MM.1S (cell line): ENCODE measurements at regions not wholly inside any gene's neighbourhood (a gene's known extent, or its start where the extent isn't known, plus 50 kb on each side); places are given as distances from the start of the nearest gene placed in this dataset.

Experiments
- DNase-seq: peaks from one replicate; pipeline ENCODE4 v3.0.0-alpha.2; 2015
- H2AFZ ChIP-seq: fragments of 300-600 bp; sonication (generic); 2 replicates; pipeline ENCODE4 v1.6.0; 2016; ENCODE audit warnings: antibody characterized with exemption, low read length
- H3F3A ChIP-seq: fragments of 300-600 bp; sonication (generic); 2 replicates; pipeline ENCODE4 v1.6.1; 2016; ENCODE audit warnings: mild to moderate bottlenecking, antibody characterized with exemption, low read length, moderate library complexity, mixed read lengths; ENCODE audit not compliant: insufficient read depth
- H3K27ac ChIP-seq: fragments of 300-600 bp; sonication (generic); 2 replicates; pipeline ENCODE4 v1.5.1; 2016; ENCODE audit warnings: mild to moderate bottlenecking, low read length
- H3K27me3 ChIP-seq: fragments of 300-600 bp; sonication (generic); replicated peaks from 2 replicates; pipeline ENCODE4 v1.6.0; 2016; ENCODE audit warnings: low read length; ENCODE audit not compliant: insufficient read depth
- H3K36me3 ChIP-seq: fragments of 300-600 bp; sonication (generic); replicated peaks from 2 replicates; pipeline ENCODE4 v1.6.1; 2016; ENCODE audit warnings: mild to moderate bottlenecking, low read length, mixed read lengths; ENCODE audit not compliant: insufficient read depth
- H3K4me1 ChIP-seq: fragments of 300-600 bp; sonication (generic); 2 replicates; pipeline ENCODE4 v1.6.1; 2016; ENCODE audit warnings: low read length, mixed read lengths
- H3K4me2 ChIP-seq: fragments of 300-600 bp; sonication (generic); 2 replicates; pipeline ENCODE4 v1.6.0; 2016; ENCODE audit warnings: low read depth, low read length
- H3K4me3 ChIP-seq: fragments of 300-600 bp; sonication (generic); 2 replicates; pipeline ENCODE4 v1.5.1; 2016; ENCODE audit warnings: low read length, mixed read lengths
- H3K79me2 ChIP-seq: fragments of 300-600 bp; sonication (generic); 2 replicates; pipeline ENCODE4 v1.6.1; 2016; ENCODE audit warnings: mixed run types, low read length, mixed read lengths
- H3K9ac ChIP-seq: fragments of 300-600 bp; sonication (generic); 2 replicates; pipeline ENCODE4 v1.6.1; 2016; ENCODE audit warnings: low read length, mixed read lengths
- H3K9me2 ChIP-seq: fragments of 300-600 bp; sonication (generic); replicated peaks from 2 replicates; pipeline ENCODE4 v1.6.1; 2016; ENCODE audit warnings: mild to moderate bottlenecking, low read length, mixed read lengths; ENCODE audit not compliant: insufficient read depth
- H3K9me3 ChIP-seq: fragments of 300-600 bp; sonication (generic); replicated peaks from 2 replicates; pipeline ENCODE4 v1.6.1; 2016; ENCODE audit warnings: mild to moderate bottlenecking, low read length, mixed read lengths; ENCODE audit not compliant: insufficient read depth
- H4K20me1 ChIP-seq: fragments of 300-600 bp; sonication (generic); 2 replicates; pipeline ENCODE4 v1.6.1; 2016; ENCODE audit warnings: mild to moderate bottlenecking, low read length, moderate library complexity, mixed read lengths; ENCODE audit not compliant: insufficient read depth
- EZH2 ChIP-seq: fragments of 300-600 bp; sonication (generic); optimal IDR thresholded peaks from 2 replicates; pipeline ENCODE3; 2017; ENCODE audit warnings: low read depth, mild to moderate bottlenecking, antibody characterized with exemption, low read length, mixed read lengths
- EZH2phosphoT487 ChIP-seq: fragments of 300-600 bp; sonication (generic); IDR thresholded peaks from 2 replicates; pipeline ENCODE4 v1.6.1; 2018; ENCODE audit warnings: antibody characterized with exemption, low read length
- TF ChIP-seq, protein P1 (sequence below): fragments of 300-600 bp; sonication (generic); IDR thresholded peaks from 2 replicates; pipeline ENCODE4 v1.5.1; 2016; ENCODE audit warnings: antibody characterized with exemption, low read length, mixed read lengths

GRCh38 chr12:127599436-127599835, 667.5 kb upstream of the TMEM132C start:
- no peak for TF ChIP-seq EZH2phosphoT487
- TF ChIP-seq EZH2: no peak
- TF ChIP-seq, protein P1, sequence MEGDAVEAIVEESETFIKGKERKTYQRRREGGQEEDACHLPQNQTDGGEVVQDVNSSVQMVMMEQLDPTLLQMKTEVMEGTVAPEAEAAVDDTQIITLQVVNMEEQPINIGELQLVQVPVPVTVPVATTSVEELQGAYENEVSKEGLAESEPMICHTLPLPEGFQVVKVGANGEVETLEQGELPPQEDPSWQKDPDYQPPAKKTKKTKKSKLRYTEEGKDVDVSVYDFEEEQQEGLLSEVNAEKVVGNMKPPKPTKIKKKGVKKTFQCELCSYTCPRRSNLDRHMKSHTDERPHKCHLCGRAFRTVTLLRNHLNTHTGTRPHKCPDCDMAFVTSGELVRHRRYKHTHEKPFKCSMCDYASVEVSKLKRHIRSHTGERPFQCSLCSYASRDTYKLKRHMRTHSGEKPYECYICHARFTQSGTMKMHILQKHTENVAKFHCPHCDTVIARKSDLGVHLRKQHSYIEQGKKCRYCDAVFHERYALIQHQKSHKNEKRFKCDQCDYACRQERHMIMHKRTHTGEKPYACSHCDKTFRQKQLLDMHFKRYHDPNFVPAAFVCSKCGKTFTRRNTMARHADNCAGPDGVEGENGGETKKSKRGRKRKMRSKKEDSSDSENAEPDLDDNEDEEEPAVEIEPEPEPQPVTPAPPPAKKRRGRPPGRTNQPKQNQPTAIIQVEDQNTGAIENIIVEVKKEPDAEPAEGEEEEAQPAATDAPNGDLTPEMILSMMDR: no peak
- no peaks in the 10 kb centered on the region for H3K27me3 ChIP-seq
- no peak overlapping the region for H3K4me3 ChIP-seq
- no peak overlapping the region for H3K4me2 ChIP-seq
- H3K9me2 ChIP-seq: no peaks in the 10 kb centered on the region
- H3K79me2 ChIP-seq: no peaks in the 10 kb centered on the region
- no peaks in the 10 kb centered on the region for H3K36me3 ChIP-seq
- H3F3A ChIP-seq: no peaks in the 10 kb centered on the region
- no peak overlapping the region for H2AFZ ChIP-seq
- H3K4me1 ChIP-seq: no peaks in the 10 kb centered on the region
- H3K9ac ChIP-seq: no peak overlapping the region
- H3K27ac ChIP-seq: no peak overlapping the region
- H3K9me3 ChIP-seq: no peaks in the 10 kb centered on the region
- no peak for DNase-seq
- no peaks in the 10 kb centered on the region for H4K20me1 ChIP-seq

GRCh38 chr12:127600211-127600610, 666.8 kb upstream of the TMEM132C start:
- no peak overlapping the region for H2AFZ ChIP-seq
- H3K79me2 ChIP-seq: no peaks in the 10 kb centered on the region
- H3K4me2 ChIP-seq: no peak overlapping the region
- no peak overlapping the region for H3K9ac ChIP-seq
- H4K20me1 ChIP-seq: no peaks in the 10 kb centered on the region
- H3K9me3 ChIP-seq: no peaks in the 10 kb centered on the region
- no peak overlapping the region for H3K4me3 ChIP-seq
- no peaks in the 10 kb centered on the region for H3K36me3 ChIP-seq
- TF ChIP-seq, protein P1: no peak
- no peak for TF ChIP-seq EZH2
- no peak for TF ChIP-seq EZH2phosphoT487
- H3K27ac ChIP-seq: no peak overlapping the region
- no peaks in the 10 kb centered on the region for H3K4me1 ChIP-seq
- H3K9me2 ChIP-seq: no peaks in the 10 kb centered on the region
- no peaks in the 10 kb centered on the region for H3K27me3 ChIP-seq
- no peaks in the 10 kb centered on the region for H3F3A ChIP-seq
- no peak for DNase-seq

- Histone ChIP-seq H3K4me2 (no peak overlapping the region), H3F3A (no peaks in the 10 kb centered on the region), H3K36me3 (no peaks in the 10 kb centered on the region), H4K20me1 (no peaks in the 10 kb centered on the region), H3K79me2 (no peaks in the 10 kb centered on the region), H2AFZ (no peak overlapping the region), H3K9me2 (no peaks in the 10 kb centered on the region), H3K9ac (no peak overlapping the region), H3K27me3 (no peaks in the 10 kb centered on the region), H3K27ac (no peak overlapping the region), H3K9me3 (no peaks in the 10 kb centered on the region), H3K4me1 (no peaks in the 10 kb centered on the region), H3K4me3 (no peak overlapping the region)
- TF ChIP-seq, protein P1: no peak
- TF ChIP-seq EZH2phosphoT487: no peak
- TF ChIP-seq EZH2: no peak
- DNase-seq: no peak
Measured at GRCh38 chr12:127606476-127607015, 660.4 kb upstream of the TMEM132C start.
